ENCODE measurements at regions not wholly inside any gene's neighbourhood (a gene's known extent, or its start where the extent isn't known, plus 50 kb on each side); places are given as distances from the start of the nearest gene placed in this dataset.

GRCh38 chr7:41816111-41816510 lies 113.2 kb upstream of the INHBA start:
- TF ChIP-seq ZFP30 (CRISPR knock-in tag; IDR thresholded peaks at IDR 0.05) (no peak), ZC3H10 (CRISPR knock-in tag; IDR thresholded peaks at IDR 0.05) (no peak), ISL1 (CRISPR knock-in tag; IDR thresholded peaks at IDR 0.05) (no peak), ARNTL (CRISPR knock-in tag; IDR thresholded peaks at IDR 0.05; ENCODE audit: borderline replicate concordance, low read depth) (no peak), RARB (CRISPR knock-in tag; IDR thresholded peaks at IDR 0.05) (no peak), PATZ1 (CRISPR knock-in tag; IDR thresholded peaks at IDR 0.05; ENCODE audit: borderline replicate concordance) (no peak)
- TF ChIP-seq, protein P1, sequence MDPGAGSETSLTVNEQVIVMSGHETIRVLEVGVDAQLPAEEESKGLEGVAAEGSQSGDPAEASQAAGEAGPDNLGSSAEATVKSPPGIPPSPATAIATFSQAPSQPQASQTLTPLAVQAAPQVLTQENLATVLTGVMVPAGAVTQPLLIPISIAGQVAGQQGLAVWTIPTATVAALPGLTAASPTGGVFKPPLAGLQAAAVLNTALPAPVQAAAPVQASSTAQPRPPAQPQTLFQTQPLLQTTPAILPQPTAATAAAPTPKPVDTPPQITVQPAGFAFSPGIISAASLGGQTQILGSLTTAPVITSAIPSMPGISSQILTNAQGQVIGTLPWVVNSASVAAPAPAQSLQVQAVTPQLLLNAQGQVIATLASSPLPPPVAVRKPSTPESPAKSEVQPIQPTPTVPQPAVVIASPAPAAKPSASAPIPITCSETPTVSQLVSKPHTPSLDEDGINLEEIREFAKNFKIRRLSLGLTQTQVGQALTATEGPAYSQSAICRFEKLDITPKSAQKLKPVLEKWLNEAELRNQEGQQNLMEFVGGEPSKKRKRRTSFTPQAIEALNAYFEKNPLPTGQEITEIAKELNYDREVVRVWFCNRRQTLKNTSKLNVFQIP (CRISPR knock-in tag; IDR thresholded peaks at IDR 0.05; ENCODE audit: borderline replicate concordance, low read depth), result no peak
- peak; percentile 44; the same call in 2 of the 3 replicates for ATAC-seq

GRCh38 chr7:41814888-41815287 lies 112.0 kb upstream of the INHBA start:
- ATAC-seq, result no peak
- TF ChIP-seq ZNF8 (CRISPR knock-in tag; IDR thresholded peaks at IDR 0.05) (no peak), PATZ1 (CRISPR knock-in tag; IDR thresholded peaks at IDR 0.05; ENCODE audit: borderline replicate concordance) (no peak), ZFP30 (CRISPR knock-in tag; IDR thresholded peaks at IDR 0.05) (no peak), ZNF565 (CRISPR knock-in tag; conservative IDR thresholded peaks at IDR 0.05; ENCODE audit: low read depth) (no peak), TSHZ2 (CRISPR knock-in tag; IDR thresholded peaks at IDR 0.05) (no peak), BACH2 (CRISPR knock-in tag; IDR thresholded peaks at IDR 0.05; ENCODE audit: borderline replicate concordance) (no peak), ESRRG (CRISPR knock-in tag; IDR thresholded peaks at IDR 0.05) (no peak), RARB (CRISPR knock-in tag; IDR thresholded peaks at IDR 0.05) (no peak), PPARA (CRISPR knock-in tag; IDR thresholded peaks at IDR 0.05; ENCODE audit: borderline replicate concordance) (no peak), ZC3H10 (CRISPR knock-in tag; IDR thresholded peaks at IDR 0.05) (no peak), OSR1 (CRISPR knock-in tag; IDR thresholded peaks at IDR 0.05) (no peak), ISL1 (CRISPR knock-in tag; IDR thresholded peaks at IDR 0.05) (no peak), TCF4 (CRISPR knock-in tag; IDR thresholded peaks at IDR 0.05; ENCODE audit: borderline replicate concordance) (no peak)
- TF ChIP-seq, protein P2, sequence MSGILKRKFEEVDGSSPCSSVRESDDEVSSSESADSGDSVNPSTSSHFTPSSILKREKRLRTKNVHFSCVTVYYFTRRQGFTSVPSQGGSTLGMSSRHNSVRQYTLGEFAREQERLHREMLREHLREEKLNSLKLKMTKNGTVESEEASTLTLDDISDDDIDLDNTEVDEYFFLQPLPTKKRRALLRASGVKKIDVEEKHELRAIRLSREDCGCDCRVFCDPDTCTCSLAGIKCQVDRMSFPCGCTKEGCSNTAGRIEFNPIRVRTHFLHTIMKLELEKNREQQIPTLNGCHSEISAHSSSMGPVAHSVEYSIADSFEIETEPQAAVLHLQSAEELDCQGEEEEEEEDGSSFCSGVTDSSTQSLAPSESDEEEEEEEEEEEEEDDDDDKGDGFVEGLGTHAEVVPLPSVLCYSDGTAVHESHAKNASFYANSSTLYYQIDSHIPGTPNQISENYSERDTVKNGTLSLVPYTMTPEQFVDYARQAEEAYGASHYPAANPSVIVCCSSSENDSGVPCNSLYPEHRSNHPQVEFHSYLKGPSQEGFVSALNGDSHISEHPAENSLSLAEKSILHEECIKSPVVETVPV (CRISPR knock-in tag; IDR thresholded peaks at IDR 0.05), result no peak

DNA sequence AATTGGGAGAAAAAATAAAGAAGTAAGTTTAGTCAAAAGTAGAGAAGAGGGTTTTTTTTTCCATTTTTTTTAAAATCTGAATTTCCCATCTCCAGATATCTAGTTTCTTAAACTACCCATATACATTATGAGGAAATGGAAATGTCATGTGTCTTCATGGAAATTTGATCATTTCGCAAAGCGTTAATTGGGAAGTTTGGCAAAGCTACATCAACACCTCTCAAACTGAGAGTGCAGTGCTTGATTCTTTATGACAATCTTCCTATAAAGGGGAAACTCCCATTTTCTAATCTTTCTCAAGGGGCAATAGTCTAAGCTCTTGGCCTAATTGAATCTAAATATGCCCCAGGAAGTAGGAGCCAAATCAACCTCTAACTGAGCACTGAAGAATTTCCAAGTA lies 110.4 kb upstream of the INHBA start:
- ATAC-seq, result no peak
- TF ChIP-seq RARB (CRISPR knock-in tag; IDR thresholded peaks at IDR 0.05) (no peak), CREB5 (CRISPR knock-in tag; IDR thresholded peaks at IDR 0.05; ENCODE audit: low read depth) (no peak), PATZ1 (CRISPR knock-in tag; IDR thresholded peaks at IDR 0.05; ENCODE audit: borderline replicate concordance) (no peak), GLIS3 (CRISPR knock-in tag; IDR thresholded peaks at IDR 0.05) (no peak), SNAI2 (CRISPR knock-in tag; IDR thresholded peaks at IDR 0.05) (no peak), ZNF8 (CRISPR knock-in tag; IDR thresholded peaks at IDR 0.05) (no peak), TSHZ2 (CRISPR knock-in tag; IDR thresholded peaks at IDR 0.05) (no peak), CSDC2 (CRISPR knock-in tag; IDR thresholded peaks at IDR 0.05) (no peak), ZFP3 (CRISPR knock-in tag; IDR thresholded peaks at IDR 0.05) (no peak), OSR1 (CRISPR knock-in tag; IDR thresholded peaks at IDR 0.05) (no peak), ZNF565 (CRISPR knock-in tag; conservative IDR thresholded peaks at IDR 0.05; ENCODE audit: low read depth) (no peak)

Measured in SK-N-SH treated with all-trans-retinoic acid at 6 μM for 48 hours (cell line).